Pancreas (tissue), 10 donors: ENCODE measurements at regions not wholly inside any gene's neighbourhood (a gene's known extent, or its start where the extent isn't known, plus 50 kb on each side); places are given as distances from the start of the nearest gene placed in this dataset.

Source experiments
- ATAC-seq, 4 donors: fragments of 200-7000 bp; cut with Tn5 transposase; one replicate each; pipeline versions ENCODE4 v1.8.0 to v1.9.1; 2020; ENCODE audit warnings: mild to moderate bottlenecking in 4 of 4, moderate library complexity in 4 of 4
- DNase-seq, 6 donors: peaks; one replicate each; pipeline ENCODE4 v3.0.0-alpha.2; 2020
- FAIRE-seq: peaks from 2 replicates; lab custom pipeline; 2012; peaks lifted over from hg19 to GRCh38; lab: Jason Lieb, UNC
- H3K27ac ChIP-seq, 4 donors: fragments of 200-600 bp; sonication (generic); 1 replicate in 3 of 4; 2 replicates in 1 of 4; pipeline versions ENCODE4 v1.5.0 to v1.8.0; 2020
- H3K27me3 ChIP-seq, 4 donors: fragments of 200-600 bp; one replicate each; pipeline ENCODE4 v1.8.0; 2021
- H3K36me3 ChIP-seq, 3 donors: fragments of 200-600 bp; sonication (generic) in 1 of 3; one replicate each; pipeline versions ENCODE4 v1.5.0 to v1.8.0; 2020 to 2021
- H3K4me1 ChIP-seq, 3 donors: fragments of 200-600 bp; one replicate each; pipeline ENCODE4 v1.8.0; 2021
- H3K4me3 ChIP-seq, 4 donors: fragments of 200-600 bp; sonication (generic) in 2 of 4; one replicate each; pipeline versions ENCODE4 v1.5.0 to v1.8.0; 2020 to 2021
- H3K9me3 ChIP-seq, 4 donors: fragments of 200-600 bp; one replicate each; pipeline ENCODE4 v1.8.0; 2021
- CTCF ChIP-seq, 4 donors: fragments of 200-600 bp; sonication (generic) in 3 of 4; IDR thresholded peaks; one replicate each; pipeline versions ENCODE4 v1.5.0 to v1.8.0; 2021; ENCODE audit warnings: antibody characterized with exemption in 4 of 4
- WGBS, 2 donors: extraction: QIAGEN DNeasy Blood & Tissue Kit; methylation state at CpG; one replicate each; pipeline ENCODE4 v1.1.7; 2013; 5-methylcytosine and 5-hydroxymethylcytosine counted together
- intact Hi-C, 3 donors: fragments of 100-400 bp; cut with DNase I; formaldehyde crosslinking; loops; one replicate each; pipeline versions ENCODE4 v1.11.1 to v1.14.2; 2022
- donor health status: healthy with polysubstance abuse.
- donor health status: DM: no; HTN: no; CAD: no; lungs with moderate emphysema.
- donor health status: DM: no; HTN: no; CAD: no.
- donor health status: control.
- donor health status: control.
- donor health status: Bipolar disorder and iron deficiency.
- donor health status: DM: yes; HTN: yes; CAD: no.
- donor health status: DM: no; HTN: no; CAD: no.
- donor health status: DM: no; HTN: no; CAD: no.
- donor health status: DM: yes; HTN: yes; CAD: no.

GRCh38 chr12:116436561-116437249, 122.5 kb upstream of the MAP1LC3B2 start:
- H3K27ac ChIP-seq = no peak overlapping the region

GRCh38 chr12:116441292-116441691, 117.9 kb upstream of the MAP1LC3B2 start:
- TF ChIP-seq CTCF (IDR thresholded peaks at IDR 0.05) = no peak
- H3K36me3 ChIP-seq = no peaks in the 10 kb centered on the region
- no peak for DNase-seq
- FAIRE-seq = no peak
- H3K27ac ChIP-seq = no peak overlapping the region
- 67 to 69% methylated on average over 4 of the region's 4 CpGs for WGBS, 2 donors
- H3K4me1 ChIP-seq = no peaks in the 10 kb centered on the region
- intact Hi-C loops = no loop called here
- peak in 2 of 4 donors; percentile 37 to 51 for ATAC-seq
- H3K9me3 ChIP-seq = no peaks in the 10 kb centered on the region
- H3K27me3 ChIP-seq = no peaks in the 10 kb centered on the region
- no peak overlapping the region for H3K4me3 ChIP-seq

More at GRCh38 chr12:116436561-116437249, 122.5 kb upstream of the MAP1LC3B2 start:
- WGBS, 2 donors = 28 to 35% methylated on average over 14 of the region's 14 CpGs
- Histone ChIP-seq H3K27me3 (no peaks in the 10 kb centered on the region), H3K9me3 (no peaks in the 10 kb centered on the region), H3K4me1 (peaks cover 0 to 14% (median 3%) of the 10 kb centered on the region in 3 donors), H3K36me3 (no peaks in the 10 kb centered on the region), H3K4me3 (no peak overlapping the region)
- TF ChIP-seq CTCF (IDR thresholded peaks at IDR 0.05) = no peak
- no peak for FAIRE-seq
- DNase-seq = peak in 3 of 6 donors; percentile 16 to 55 (median 30)
- intact Hi-C loops = no loop called here
- peak; percentile 28 to 70 (median 48) for ATAC-seq

DNA sequence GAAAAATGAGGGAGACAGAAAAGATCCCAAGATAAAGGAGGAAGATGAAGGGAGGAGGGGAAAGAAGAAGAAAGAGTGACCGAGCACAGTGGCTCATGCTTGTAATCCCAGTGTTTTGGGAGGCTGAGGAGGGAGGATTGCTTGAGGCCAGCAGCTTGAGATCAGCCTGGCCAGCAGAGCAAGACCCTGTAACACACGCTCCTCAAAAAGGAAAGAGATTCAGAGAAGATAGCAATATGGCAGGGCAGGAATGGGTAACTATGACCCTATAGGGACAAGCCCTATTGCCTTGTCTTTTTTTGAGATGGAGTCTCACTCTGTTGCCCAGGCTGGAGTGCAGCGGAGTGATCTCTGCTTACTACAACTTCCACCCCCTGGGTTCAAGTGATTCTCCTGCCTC, 116.9 kb upstream of the MAP1LC3B2 start:
- intact Hi-C loops = no loop called here
- WGBS, 2 donors = 97 to 99% methylated on average over 3 of the region's 3 CpGs
- no peak for DNase-seq
- H3K36me3 ChIP-seq = no peaks in the 10 kb centered on the region
- FAIRE-seq = no peak
- no peak for TF ChIP-seq CTCF (IDR thresholded peaks at IDR 0.05)
- no peak overlapping the region for H3K27ac ChIP-seq
- no peak for ATAC-seq
- H3K27me3 ChIP-seq = no peaks in the 10 kb centered on the region
- H3K9me3 ChIP-seq = no peaks in the 10 kb centered on the region
- H3K4me1 ChIP-seq = no peaks in the 10 kb centered on the region
- no peak overlapping the region for H3K4me3 ChIP-seq

- no peaks in the 10 kb centered on the region for H3K36me3 ChIP-seq
- intact Hi-C loops = no loop called here
- no peaks in the 10 kb centered on the region for H3K4me1 ChIP-seq
- ATAC-seq (peak in 3 of 4 donors; percentile 52 to 59 (median 54)), FAIRE-seq (no peak), DNase-seq (peak in 1 of 6 donors; percentile 38)
- no peaks in the 10 kb centered on the region for H3K9me3 ChIP-seq
- no peak overlapping the region for H3K4me3 ChIP-seq
- no peak for TF ChIP-seq CTCF (IDR thresholded peaks at IDR 0.05)
- WGBS, 2 donors = 51 to 59% methylated on average over 3 of the region's 3 CpGs
- H3K27ac ChIP-seq = no peak overlapping the region
- no peaks in the 10 kb centered on the region for H3K27me3 ChIP-seq
These were observed 116.2 kb upstream of the MAP1LC3B2 start for GRCh38 chr12:116442946-116443345.
